ENCODE measurements at regions not wholly inside any gene's neighbourhood (a gene's known extent, or its start where the extent isn't known, plus 50 kb on each side); places are given as distances from the start of the nearest gene placed in this dataset.
"Not testable (repeated sequence)": the region's sequence is repeated elsewhere in the genome, so short reads cannot be mapped to it uniquely, and the experiment has no call there.

DNA sequence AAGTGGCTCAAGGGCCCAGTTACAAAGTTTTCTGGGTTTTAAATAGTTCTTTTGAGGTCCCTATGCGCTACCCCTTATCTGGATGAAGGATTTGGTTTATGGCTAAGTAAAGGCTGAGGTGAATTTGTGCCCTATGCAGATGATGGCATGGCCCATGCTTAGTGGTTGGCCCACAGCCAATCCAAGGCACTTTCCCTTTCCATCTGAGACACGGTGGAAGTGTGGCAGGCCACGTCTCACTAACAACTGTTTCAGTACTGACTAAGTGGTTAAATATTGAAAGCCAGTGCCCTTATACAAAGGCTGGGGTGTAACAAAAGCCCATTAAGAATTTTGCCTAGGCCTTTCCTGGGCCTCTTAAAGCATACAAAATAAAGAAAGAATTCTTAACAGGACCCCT lies 260.3 kb downstream of the ZNF37A start:
- TF ChIP-seq ZNF274 (IDR thresholded peaks at IDR 0.05; ENCODE audit: low read depth, low read length); YY1 (IDR thresholded peaks at IDR 0.05; ENCODE audit: insufficient read depth, insufficient read length); SUZ12 (IDR thresholded peaks at IDR 0.05; ENCODE audit: extremely low read depth, insufficient read depth, insufficient read length): not testable (repeated sequence)
